Fibroblast of pulmonary artery (primary cell): ENCODE measurements at regions not wholly inside any gene's neighbourhood (a gene's known extent, or its start where the extent isn't known, plus 50 kb on each side); places are given as distances from the start of the nearest gene placed in this dataset.
A peak's percentile ranks its signal among the peaks of the same experiment; 100 is the strongest.

Experiments
- DNase-seq: peaks from one replicate; pipeline ENCODE4 v3.0.0-alpha.2; 2010; ENCODE audit warnings: low read depth
- H3K4me3 ChIP-seq: replicated peaks from 2 replicates; pipeline ENCODE4 v1.5.1; 2011; ENCODE audit warnings: low read depth, mild to moderate bottlenecking, control low read depth, low read length, moderate library complexity
- TF ChIP-seq, protein P1 (sequence below): IDR thresholded peaks from 2 replicates; pipeline ENCODE4 v1.5.1; 2011; ENCODE audit warnings: mild to moderate bottlenecking, control low read depth, low read length, inconsistent platforms; ENCODE audit errors: missing control alignments

DNA sequence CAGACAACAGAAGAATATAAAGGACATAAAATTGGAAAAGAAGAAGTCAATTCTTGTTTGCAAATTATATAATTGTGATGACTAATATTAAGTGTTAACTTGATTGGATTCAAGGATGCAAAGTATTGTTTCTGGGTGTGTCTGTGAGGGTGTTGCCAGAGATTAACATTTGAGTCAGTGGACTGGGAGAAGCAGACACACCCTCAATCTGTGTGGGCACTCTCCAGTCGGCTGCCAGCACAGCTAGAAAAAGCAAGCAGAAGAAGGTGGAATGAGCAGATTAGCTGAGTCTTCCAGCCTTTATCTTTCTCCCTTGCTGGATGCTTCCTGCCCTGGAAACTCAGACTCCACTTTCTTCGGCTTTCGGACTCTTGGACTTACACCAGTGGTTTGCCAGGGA lies 51.7 kb downstream of the UBE2NL start:
- H3K4me3 ChIP-seq = no peak overlapping the region
- TF ChIP-seq, protein P1, sequence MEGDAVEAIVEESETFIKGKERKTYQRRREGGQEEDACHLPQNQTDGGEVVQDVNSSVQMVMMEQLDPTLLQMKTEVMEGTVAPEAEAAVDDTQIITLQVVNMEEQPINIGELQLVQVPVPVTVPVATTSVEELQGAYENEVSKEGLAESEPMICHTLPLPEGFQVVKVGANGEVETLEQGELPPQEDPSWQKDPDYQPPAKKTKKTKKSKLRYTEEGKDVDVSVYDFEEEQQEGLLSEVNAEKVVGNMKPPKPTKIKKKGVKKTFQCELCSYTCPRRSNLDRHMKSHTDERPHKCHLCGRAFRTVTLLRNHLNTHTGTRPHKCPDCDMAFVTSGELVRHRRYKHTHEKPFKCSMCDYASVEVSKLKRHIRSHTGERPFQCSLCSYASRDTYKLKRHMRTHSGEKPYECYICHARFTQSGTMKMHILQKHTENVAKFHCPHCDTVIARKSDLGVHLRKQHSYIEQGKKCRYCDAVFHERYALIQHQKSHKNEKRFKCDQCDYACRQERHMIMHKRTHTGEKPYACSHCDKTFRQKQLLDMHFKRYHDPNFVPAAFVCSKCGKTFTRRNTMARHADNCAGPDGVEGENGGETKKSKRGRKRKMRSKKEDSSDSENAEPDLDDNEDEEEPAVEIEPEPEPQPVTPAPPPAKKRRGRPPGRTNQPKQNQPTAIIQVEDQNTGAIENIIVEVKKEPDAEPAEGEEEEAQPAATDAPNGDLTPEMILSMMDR = no peak
- no peak for DNase-seq

DNA sequence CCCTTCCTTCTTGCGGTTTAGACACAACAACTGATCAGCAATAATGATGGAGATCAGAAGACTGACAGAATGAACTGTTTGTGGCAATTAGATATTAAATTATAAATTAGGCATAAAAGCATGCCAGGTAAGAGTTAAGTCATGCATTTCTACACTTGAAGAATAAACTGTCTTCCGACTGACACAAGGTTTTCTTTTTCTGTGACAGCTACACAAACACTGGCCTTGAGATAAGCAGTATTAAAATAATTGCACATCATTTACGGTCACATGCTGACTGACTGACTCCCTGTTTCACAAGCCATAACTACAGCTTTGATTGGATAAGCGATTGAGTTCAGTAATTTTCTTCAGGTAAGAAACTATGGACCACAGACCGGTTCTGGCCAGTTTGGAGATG lies 56.2 kb downstream of the UBE2NL start:
- DNase-seq = no peak
- TF ChIP-seq, protein P1 = no peak
- no peak overlapping the region for H3K4me3 ChIP-seq

DNA sequence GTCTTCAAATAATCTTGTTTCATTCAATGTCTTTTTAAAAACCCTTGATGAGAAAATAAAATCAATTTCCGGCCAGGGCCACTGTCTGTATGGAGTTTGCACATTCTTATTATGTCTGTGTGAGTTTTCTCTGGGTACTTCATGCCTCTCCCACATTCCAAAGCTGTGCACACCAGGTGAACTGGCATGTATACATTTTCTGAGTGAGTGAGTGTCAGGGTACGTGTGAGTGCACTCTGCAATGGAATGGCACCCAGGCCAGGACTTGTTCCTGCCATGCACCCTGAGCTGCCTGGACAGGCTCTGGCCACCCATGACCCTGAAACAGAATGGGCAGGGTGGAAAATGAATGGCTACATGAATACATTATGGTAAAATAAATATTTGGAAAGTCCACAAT lies 61.3 kb downstream of the UBE2NL start:
- H3K4me3 ChIP-seq = no peak overlapping the region
- TF ChIP-seq, protein P1 = no peak
- DNase-seq = no peak

DNA sequence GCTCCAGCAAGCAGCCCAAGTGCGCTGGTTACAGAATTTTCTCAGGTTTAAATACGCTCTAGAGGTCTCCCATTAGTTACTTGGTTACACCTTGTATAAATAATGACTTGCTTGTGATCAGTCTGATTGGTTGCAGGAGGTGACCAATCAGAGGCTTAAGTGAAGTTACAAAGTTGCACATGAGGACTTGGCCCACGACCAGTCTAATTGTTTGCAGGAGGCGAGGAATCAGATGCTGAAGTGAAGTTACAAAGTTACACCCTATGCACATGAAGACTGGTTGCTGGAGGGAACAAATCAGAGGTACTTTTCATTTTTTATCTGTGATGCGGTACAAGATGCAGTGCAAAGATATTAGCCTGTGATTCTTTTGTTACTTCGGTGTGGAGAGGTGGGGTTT lies 80.7 kb downstream of the UBE2NL start:
- no peak overlapping the region for H3K4me3 ChIP-seq
- DNase-seq = no peak
- TF ChIP-seq, protein P1 = no peak

DNA sequence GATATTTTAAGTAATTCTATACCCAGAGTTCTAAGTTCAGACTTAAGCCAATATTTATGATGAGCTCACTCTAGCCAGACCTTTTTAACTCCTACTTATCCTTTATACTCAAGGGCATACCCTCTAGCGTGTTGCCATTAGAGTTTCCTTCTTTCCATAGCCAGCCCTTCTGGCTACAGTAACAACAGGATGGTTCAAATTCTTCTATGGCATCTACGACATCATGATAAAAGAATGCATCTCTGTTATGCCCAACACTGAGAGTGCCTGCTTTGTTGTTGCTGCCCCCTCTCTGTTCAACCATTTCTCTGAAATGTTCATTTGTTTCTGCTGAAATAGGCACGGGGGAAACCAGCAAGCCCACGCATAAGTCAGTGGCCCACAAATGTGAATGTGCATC lies 104.5 kb downstream of the UBE2NL start:
- H3K4me3 ChIP-seq = no peak overlapping the region

DNA sequence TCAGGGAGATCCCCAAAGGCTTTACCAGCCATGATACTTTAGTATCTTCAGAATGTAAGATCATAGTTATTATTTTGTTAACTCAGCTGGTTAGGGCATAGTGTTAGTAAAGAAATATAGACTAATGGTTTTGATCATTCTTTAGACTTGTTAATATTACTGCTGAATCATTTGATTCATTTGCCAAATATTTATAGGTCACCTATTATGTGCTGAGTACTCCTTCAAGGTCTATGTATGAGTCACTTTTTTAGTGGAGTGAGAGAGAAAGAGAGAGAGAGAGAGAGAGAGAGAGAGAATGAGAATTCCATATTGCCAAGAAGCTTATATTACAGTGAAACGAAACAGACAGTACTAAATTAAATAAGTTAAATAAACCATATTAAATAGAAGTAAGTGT lies 110.3 kb downstream of the UBE2NL start:
- TF ChIP-seq, protein P1 = no peak
- peak; percentile 1 for DNase-seq
- no peak overlapping the region for H3K4me3 ChIP-seq

More for the DNA sequence above, 104.5 kb downstream of the UBE2NL start:
- DNase-seq = peak; percentile 0
- TF ChIP-seq, protein P1 = no peak

DNA sequence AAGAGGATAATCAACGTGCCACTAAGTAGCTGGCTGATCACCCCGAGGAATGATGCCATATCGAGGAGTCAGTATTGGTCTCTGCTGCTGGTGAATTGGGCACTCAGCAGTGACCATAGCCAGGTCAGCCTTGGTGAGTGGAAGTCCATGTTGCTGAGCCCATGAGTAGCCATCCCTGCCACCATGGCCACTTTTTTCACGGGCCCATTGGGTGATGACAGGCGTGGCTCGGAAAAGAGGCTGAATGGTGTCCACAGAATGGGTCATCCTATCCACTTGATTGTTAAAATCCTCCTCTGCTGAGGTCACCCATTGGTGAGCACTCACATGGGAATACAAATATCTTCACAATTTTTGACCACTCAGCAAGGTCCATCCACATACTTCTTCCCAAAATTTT lies 114.4 kb downstream of the UBE2NL start:
- no peak overlapping the region for H3K4me3 ChIP-seq
- TF ChIP-seq, protein P1 = no peak
- DNase-seq = no peak
